ENCODE measurements at regions not wholly inside any gene's neighbourhood (a gene's known extent, or its start where the extent isn't known, plus 50 kb on each side); places are given as distances from the start of the nearest gene placed in this dataset.

DNA sequence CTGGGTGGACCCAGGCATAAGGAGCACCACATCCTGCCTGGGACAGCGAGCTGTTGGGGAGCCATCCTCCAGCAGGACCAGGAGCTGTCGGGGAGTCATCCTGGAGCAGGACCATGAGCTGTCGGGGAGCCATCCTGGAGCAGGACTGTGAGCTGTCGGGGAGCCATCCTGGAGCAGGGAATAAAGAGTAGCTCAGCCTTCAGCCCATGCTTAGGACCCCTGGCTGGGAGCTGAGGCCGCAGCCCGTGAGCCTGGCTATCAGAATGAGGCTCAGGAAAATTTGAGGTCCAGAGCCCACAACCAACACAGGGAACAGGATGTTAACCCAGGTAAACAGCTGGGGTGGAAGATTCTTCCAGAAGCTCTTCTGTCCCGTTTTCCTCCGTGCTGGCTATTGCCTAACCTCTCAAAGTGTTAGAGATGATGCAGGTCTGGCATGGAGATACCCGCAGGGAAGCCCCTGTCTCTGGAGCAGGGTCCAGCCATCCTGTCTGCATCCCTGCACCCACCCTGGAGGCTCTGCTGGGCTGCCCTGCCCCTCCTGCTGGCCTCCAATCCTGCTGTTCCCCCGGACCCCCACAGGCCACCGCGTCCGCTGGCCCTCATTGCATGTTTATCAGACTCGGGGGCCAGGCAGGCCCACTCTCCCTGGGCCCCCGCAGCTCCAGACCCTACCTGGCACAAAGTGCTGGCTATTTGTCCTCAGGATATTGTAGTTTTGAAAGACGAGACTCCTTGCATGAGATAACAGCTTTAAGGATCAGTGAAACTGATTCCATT is 243.5 kb upstream of the MYT1L start:
- no peak for DNase-seq

DNA sequence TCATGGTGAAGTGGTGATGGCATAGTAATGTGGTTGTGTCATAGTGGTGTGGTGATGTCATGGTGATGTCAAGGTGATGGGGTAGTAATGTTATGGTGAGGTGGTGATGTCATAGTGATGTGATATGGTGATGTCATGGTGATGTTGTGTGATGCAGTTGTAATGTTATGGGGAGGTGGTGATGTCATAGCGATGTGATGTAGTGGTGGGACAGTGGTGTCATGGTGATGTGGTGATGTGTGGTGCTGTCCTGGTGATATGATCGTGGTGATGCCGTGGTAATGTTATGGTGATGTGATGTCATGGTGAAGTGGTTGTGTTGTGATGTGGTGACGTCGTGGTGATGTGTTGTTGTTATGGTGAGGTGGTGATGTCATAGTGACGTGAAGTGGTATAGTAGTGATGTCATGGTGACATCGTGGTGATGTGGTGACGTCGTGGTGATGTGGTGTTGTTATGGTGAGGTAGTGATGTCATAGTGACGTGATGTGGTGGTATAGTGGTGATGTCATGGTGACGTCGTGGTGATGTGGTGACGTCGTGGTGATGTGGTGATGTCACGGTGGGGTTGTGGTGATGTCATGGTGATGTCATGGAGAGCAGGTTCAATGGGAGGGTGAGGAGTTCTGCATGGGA is 242.7 kb upstream of the MYT1L start:
- DNase-seq, result peak; percentile 34

DNA sequence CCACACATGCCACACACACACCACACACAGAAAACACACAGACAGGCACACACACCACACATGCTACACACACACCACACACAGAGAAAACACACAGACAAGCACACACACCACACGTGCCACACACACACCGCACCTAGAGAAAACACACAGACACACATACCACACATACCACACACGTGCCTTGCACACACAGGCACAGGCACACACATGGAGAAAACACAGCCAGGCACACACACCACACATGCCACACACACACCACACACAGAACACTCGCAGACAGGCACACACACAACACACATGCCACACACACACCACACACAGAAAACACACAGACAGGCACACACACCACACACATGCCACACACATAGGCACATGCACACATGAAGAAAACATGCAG is 242.1 kb upstream of the MYT1L start:
- DNase-seq, result no peak

DNA sequence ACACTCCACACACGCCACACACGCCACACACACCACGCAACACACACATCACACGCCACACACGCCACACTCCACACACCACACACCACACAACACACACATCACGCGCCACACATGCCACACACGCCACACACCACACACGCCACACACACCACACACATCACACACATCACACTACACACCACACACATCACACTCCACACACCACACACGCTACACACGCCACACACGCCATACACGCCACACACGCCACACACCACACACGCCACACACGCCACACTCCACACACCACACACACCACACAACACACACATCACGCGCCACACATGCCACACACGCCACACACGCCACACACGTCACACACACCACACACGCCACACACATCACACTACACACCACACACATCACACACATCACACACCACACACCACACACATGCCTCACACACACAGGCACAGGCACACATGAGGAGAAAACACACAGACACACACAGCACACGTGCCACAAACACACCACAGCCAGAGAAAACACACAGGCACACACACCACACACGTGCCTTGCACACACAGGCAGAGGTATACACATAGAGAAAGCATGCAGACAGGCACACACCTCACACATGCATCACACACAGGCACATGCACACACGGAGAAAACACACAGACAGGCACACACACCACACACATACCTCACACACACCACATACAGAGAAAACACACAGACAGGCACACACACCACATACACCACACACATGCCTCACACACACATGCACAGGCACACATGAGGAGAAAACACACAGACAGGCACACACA is 241.5 kb upstream of the MYT1L start:
- no peak for DNase-seq

DNA sequence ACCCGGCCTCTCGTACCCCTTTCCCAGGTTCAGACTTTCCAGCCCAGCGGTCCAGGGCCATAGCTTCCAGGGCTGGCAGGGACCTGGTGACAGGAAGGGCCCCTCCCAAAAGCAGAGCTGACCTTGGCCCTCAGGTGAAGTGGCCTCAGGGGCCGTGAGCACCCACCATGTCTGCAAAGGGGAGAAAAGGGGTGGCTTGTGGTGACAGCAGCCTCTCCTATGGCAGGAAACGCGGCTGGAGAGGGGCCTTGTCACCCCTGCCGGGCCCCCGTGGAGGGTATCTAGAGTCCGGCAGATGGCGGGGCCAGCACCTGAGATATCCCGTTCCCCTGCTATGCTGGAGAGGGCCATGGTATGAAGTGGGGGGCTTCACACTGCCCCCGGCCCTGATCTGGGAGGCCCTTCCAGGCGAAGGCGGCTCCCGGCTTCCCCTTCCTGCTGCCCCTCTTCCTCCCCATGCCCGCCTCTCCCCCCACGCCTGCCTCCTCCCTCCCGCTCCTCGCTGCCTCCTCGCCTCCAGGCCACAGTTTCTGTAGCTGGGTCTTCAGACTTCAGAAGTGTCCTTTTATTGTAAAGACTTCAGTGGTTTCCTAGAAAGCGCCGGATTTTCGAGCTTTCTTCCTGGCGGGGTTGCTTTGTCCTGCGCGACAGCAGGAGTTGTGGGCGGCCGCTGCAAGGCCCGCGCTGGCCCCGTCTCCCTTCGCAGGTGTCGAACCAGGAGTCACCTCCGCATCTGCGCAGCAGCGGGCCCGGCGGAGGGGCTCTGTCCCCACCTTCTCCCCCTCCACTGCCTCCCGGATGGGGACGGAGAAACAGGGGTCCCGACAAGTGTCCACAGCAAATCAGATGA is 240.5 kb upstream of the MYT1L start:
- no peak for DNase-seq

DNA sequence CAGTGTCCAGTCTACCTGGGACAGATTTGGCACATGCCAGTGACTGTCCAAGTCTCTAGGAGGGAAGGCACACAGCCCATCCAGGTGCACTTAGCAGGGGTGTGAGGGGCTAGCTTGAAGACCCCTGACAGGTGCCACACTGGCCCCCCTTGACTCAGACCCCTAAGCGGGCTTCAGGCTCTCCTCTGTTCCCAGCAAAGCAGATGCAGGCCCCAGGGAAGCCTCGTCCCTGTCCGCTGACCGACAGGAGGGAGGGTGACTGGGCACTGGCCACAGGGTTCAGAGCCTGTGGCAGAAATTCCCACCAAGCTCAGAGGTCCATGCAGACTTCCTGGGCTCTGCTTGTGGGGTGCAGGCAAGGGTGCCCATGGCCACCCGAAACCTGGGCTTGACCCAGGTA is 239.8 kb upstream of the MYT1L start:
- no peak for DNase-seq

DNA sequence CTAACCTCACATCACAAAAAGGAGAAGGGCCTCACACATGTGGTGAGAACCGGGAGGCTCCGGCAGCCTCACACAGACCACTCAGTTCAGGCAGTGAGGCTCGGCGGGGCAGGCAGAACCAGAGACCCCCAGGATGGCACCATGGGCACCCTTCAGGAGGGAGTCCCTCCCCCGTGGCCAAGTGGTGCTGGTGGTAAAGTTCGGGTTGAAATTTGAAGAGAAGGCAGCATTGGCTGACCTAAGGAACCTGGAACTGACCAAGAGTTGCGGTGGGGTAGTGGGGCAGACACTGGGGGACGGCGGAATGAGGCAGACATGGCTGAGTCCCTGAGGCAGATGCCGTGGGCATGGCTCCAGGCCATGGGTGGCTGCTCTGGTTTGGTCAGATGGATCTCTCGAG is 239.3 kb upstream of the MYT1L start:
- no peak for DNase-seq

DNA sequence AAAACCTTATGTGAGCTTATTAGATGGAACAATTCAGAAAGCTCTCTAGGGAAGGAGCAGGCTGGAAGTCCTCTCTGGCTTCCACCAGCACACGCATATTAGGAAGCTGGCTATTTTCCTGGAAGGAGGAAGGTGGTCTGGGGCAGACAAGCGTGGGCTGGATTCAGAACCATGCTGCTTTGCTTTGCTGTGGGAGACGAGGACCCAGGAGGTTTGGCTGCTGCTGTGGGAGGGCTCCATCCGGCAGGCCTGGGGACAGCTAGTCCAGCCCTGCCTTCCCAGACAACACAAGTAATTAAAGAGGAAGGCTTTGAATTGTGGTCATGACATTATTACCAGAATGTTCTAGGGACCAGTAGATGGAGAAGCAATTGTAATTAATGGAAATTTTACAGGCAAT is 238.8 kb upstream of the MYT1L start:
- DNase-seq, result no peak

DNA sequence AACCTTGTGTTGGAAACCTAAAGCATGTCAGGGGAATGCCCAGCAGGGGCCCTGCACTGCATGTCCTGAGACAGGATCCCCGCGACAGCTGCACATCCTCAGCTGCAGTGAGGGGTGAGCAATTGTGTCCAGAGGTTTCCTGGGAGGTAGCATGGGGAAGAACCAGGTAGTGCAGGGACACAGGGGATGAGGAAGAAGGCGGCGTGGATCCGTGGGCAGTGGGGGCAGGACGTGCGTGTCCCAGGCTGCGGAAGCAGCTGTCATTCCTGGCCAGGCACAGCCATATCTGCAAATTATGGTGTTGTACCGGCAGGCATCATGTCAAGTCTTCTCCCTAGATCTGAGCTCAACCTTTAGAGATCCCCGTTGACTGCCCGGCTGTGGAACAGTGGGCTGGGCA is 238.2 kb upstream of the MYT1L start:
- DNase-seq, result no peak

DNA sequence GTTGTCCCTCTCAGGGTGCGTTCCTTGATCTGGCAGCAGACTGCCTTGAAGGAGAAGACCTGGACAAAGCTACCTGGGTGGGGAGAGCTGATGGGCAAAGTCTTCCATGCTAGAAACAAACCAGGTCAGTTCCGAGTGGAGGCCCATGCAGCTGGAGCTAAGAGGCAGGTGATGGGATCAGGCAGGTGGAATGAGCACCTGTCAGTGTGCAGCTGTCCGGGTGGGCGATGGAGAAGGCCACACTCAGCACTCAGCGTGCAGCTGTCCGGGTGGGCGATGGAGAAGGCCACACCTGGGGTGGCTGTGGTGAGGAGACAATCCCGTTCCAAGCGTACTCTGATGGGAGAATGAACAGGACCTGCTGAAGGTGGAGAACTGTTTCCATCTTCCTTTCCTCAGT is 237.3 kb upstream of the MYT1L start:
- no peak for DNase-seq

DNA sequence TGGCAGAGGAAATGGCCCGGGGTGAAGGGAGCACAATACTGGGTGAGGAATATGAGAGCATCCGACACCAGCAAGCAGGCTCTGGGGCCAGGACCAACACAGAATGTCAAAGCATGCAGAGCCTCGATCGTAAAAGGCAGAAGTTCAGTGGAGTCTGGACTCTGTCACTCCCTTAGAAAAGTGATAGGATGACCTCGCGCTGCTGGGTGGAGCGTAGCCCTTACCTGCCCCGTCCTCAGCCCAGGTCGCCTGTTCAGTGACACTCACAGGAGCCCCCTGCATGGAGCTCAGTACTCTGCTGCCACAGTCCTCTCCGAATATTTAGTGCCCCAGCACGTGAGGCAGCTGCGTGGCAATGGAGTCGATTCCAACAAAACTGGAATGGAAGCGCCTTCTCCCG is 236.7 kb upstream of the MYT1L start:
- no peak for DNase-seq

DNA sequence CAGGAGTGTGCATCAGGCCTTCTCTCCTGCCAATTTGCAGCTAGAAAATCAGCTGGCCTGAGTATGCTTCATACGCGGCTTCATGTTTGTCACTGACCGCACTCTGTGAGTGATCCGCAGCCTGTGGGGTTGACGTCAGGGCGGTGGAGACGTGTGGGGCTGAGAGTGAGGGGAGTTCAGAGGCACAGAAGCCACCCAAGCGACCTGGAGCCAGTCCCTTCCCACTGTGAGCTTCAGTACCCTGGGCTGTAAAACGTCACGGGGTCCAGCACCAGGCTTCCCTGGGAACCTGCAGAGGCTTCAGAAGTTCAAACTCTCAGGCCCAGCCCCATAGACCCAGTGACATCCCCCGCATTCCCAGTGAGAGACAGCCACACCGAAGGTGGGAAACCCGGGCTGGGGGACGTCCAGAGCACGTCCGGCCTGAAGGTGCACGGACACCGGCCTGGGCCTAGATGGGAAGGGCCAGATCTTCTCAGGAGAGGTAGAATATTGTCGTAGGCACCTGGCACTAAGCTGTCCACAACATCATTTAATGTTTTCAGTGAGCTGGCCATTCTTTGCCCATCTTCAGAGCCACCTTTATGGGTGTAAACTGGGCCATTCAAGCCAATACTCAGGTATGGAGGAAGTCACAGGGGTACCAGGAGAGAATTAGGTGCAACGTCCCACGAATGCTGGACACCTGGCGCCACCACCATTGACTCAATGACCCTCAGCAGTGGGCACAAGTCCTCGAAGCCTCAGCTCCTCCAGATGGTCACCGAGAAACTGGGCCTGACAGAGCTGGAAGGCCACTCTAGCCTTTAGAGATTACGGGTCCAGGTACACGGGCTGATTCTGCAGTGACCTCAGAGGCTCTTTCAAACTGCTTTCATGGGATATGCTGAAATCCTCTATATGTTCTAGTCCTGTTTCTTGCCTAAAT is 235.6 kb upstream of the MYT1L start:
- no peak for DNase-seq

DNA sequence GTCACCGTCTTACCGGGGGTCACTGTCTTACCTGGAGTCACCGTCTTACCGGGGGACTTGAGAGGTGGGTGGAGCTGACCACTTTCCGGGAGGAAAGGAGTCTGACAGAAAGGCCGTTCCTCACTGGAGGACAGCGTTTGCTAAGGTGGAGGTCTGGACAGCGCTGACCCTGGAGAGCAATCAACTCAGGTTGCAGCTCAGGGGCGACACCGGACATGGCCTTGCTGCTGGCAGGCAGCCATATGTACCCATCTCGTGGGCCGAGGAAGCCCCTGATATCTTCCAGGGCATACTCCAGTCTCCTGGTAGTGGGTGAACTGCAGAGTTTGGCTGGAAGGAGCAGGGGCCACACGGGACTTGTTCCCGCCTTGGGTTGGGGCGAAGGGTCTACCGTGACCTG is 234.6 kb upstream of the MYT1L start:
- DNase-seq, result no peak

DNA sequence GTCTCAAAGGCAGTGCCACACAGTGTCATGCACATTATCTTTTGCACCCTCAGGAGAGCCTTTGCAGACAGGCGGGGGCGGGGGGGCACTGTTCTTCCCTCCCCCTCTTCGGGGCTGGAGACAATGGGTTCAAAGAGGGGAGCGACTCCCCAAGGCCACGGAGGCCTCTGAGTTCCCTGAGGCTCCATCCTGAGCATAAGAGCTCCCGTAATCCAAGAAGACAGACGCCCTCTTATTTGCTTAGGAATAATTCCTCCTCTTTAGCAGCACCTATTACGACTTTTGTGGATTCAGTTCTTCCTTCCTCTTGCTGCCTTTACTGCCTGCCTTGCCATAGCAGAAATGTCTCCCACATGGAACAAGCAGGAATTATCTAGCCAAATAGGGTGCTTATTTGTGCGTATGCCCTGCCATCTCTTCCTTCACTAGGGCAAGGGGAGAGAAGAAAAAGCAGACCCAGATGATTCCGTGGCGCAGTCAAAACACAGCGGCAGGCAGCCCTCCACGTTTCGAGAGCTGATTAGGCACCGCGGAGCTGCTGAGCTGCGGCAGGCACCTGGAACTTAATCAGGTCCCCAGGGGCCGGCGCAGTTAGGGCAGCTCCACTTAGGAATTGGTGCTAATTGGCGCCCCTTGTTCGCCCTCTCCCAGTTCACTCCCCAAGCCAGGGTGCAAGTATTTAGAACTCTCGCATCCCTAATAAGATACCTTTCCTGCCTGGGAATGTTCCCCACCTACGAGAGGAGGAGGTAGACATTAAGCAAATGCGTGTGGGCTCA is 233.4 kb upstream of the MYT1L start:
- no peak for DNase-seq

DNA sequence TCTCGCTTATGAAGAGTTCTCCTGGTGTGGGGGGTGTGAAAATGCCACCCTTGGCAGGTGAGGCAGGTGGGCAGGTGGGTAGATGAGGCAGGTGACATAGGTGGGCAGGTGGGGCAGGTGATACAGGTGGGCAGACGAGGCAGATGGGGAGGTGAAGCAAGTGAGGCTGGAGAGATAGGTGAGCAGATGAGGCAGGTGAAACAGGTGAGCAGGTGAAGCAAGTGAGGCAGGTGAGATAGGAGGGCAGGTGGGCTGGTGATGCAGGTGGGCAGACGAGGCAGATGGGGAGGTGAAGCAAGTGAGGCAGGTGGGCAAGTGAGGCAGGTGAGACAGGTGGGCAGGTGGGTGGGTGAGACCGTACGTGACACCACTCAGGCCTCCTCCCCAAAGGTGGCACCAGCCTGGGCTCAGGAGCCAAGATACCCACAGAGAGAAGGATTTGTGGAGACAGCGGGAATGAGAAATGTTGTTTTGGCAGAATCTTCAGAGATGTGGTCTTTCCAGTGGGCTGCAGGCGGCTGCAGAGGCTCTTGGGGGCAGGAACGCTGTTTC is 232.3 kb upstream of the MYT1L start:
- DNase-seq, result no peak

DNA sequence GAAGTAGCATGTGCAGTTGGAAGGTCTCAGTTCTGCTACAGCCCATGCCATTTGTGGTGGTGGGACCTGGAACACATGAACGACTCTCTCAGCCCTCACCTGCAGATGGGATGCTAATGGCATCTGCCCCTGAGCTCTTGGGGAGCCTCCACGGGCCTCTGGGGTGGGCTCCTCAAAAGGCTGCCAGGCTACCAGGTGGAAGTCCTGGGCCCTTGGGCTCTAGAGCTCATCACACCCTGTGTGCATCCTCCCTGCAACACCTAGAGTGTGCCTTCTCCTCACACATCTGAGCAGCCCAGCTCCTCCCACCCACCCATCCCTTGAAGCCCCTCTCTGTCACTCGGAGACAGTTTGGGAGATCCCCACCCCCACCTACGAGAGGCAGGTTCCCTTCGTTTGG is 231.8 kb upstream of the MYT1L start:
- DNase-seq, result no peak

DNA sequence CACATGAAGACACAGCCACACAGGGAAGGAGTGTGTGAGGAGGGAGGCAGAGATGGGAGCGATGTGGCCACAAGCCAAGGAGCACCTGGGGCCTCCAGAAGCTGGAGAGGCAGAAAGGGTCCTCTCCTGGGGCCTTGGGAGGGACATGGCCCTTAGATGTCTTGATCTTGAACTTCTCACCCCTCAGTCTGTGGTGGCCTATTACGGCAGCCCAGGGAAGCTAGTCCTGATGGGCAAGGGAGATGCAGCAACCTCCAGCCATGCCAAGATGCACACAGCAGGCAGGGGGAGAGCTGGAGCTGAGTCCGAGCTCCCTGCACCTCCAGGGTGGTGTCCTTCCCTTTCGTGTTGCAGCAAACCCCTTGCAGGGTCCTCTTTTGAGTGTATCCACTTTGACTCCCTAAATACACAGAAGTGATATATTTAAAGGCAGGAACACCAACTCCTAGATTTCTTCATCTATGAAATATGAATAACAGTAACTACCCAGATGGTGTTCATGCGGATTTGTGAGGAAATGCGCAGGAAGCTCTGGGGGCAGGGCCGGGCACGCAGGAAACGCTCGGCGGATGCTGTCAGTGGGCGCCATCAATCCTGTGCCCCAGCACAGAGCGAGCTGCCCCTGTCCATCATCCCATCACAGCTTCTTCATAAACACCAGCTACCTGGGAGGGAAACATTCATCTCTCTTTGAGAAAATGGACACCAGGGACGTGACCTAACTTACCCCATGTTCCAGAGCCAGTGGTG is 230.4 kb upstream of the MYT1L start:
- DNase-seq, result no peak

DNA sequence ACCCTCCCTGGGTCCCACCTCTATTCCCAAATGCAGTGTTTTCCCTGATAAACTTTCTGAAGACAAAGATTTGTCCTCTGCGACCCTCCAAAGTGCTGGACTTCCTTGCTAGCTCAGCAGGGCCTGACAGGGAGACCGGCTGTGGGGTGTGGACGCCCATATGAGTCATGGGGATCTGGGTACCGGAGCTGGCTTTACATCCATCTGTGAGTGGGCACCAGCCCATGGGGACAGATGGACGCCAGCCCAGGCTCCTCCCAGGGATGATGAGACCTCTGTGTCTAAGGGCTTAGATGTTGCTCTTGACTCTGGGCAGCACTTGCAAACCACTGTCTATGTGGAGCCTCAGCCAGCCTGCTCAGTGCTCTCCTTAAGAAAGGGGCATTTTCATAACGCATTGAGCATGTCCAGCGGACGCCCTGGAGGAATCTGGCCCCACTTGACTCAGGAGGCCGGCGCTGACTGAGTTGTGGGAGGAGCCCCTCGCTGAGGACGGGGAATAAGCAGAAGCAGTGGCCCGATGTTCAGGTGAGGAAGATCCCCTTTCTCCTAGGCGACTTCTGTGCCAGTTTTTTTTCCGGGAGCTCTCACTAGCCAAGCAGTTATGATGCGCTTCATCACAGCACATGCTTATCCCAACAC is 229.4 kb upstream of the MYT1L start:
- DNase-seq, result no peak

DNA sequence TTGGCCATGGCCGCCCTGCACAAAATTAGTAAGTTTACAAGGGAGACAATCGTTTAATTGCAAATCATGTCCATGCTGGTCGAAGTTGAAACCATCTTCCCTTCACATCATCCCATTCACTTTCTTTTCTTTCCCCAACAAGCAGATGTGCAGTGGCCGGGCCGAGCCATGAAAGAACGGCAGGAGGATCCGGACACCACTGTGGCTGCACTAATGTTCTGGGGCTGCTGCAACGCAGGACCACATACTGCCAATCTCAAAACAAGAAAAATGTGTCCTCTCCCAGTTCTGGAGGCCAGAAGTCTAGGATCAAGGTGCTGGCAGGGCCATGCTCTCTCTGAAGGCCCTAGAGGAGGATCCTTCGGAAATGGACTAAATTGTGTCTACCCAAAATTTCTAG is 227.4 kb upstream of the MYT1L start:
- DNase-seq, result no peak

DNA sequence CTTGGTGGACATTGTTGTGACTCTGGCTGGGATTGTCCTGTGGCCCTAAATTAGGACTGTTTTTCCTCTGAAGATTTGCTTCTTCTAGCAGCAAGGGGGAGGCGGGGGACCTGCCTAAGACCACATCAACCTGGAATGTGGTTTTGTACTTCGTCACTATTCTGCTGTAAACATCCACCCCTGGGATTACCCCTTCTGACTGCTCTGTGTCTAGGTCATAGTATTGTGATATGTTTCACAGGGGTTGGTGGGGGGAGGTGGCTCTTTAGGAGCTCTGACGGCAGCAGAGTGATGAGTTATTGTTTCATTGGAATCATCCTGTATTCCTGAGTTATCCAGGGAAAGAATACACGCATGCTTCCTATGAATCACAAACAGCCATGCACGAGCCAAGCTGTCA is 226.4 kb upstream of the MYT1L start:
- no peak for DNase-seq
